ENCODE measurements at regions not wholly inside any gene's neighbourhood (a gene's known extent, or its start where the extent isn't known, plus 50 kb on each side); places are given as distances from the start of the nearest gene placed in this dataset.

- 94 to 99% (median 97%) methylated on average over 5 of the region's 5 CpGs for WGBS, 3 donors
- peak in 1 of 4 donors; percentile 28 for ATAC-seq
- intact Hi-C loops (cut with DNase I), result no loop called here
Measured at GRCh38 chr13:32903720-32904119, 112.5 kb upstream of the KL start.

GRCh38 chr13:32904266-32904665 is 112.0 kb upstream of the KL start:
- TF ChIP-seq CTCF (IDR thresholded peaks at IDR 0.05), result no peak
- H3K4me1 ChIP-seq, result no peaks in the 10 kb centered on the region
- 64 to 75% (median 64%) methylated on average over 2 of the region's 2 CpGs for WGBS, 3 donors
- no peak overlapping the region for H3K27ac ChIP-seq
- H3K36me3 ChIP-seq (ENCODE audit: insufficient read depth in 1 of 2, low read depth in 1 of 2), result no peaks in the 10 kb centered on the region
- DNase-seq, result no peak
- ATAC-seq, result no peak
- H3K4me3 ChIP-seq, result no peak overlapping the region
- intact Hi-C loops (cut with DNase I), result no loop called here
- H3K27me3 ChIP-seq (ENCODE audit: insufficient read depth in 3 of 3, low read length in 2 of 3), result no peaks in the 10 kb centered on the region
- H3K9me3 ChIP-seq, result peaks cover 3% of the 10 kb centered on the region

More at GRCh38 chr13:32903720-32904119, 112.5 kb upstream of the KL start:
- peaks cover 3% of the 10 kb centered on the region for H3K9me3 ChIP-seq
- no peaks in the 10 kb centered on the region for H3K4me1 ChIP-seq
- no peaks in the 10 kb centered on the region for H3K27me3 ChIP-seq (ENCODE audit: insufficient read depth in 3 of 3, low read length in 2 of 3)
- H3K4me3 ChIP-seq, result no peak overlapping the region
- H3K36me3 ChIP-seq (ENCODE audit: insufficient read depth in 1 of 2, low read depth in 1 of 2), result no peaks in the 10 kb centered on the region
- peak in 1 of 2 donors; percentile 19 for DNase-seq
- no peak overlapping the region for H3K27ac ChIP-seq
- TF ChIP-seq CTCF (IDR thresholded peaks at IDR 0.05), result no peak

- intact Hi-C loops (cut with DNase I), result no loop called here
- no peaks in the 10 kb centered on the region for H3K36me3 ChIP-seq (ENCODE audit: insufficient read depth in 1 of 2, low read depth in 1 of 2)
- no peaks in the 10 kb centered on the region for H3K27me3 ChIP-seq (ENCODE audit: insufficient read depth in 3 of 3, low read length in 2 of 3)
- no peak overlapping the region for H3K4me3 ChIP-seq
- DNase-seq, result no peak
- H3K27ac ChIP-seq, result no peak overlapping the region
- 36 to 52% (median 39%) methylated on average over 6 of the region's 6 CpGs for WGBS, 3 donors
- H3K4me1 ChIP-seq, result no peaks in the 10 kb centered on the region
- peaks cover 3% of the 10 kb centered on the region for H3K9me3 ChIP-seq
- ATAC-seq, result no peak
- no peak for TF ChIP-seq CTCF (IDR thresholded peaks at IDR 0.05)
Measured at GRCh38 chr13:32905063-32905863, 111.0 kb upstream of the KL start.

- intact Hi-C loops (cut with DNase I), result no loop called here
- TF ChIP-seq CTCF (IDR thresholded peaks at IDR 0.05), result no peak
- Histone ChIP-seq H3K27me3 (ENCODE audit: insufficient read depth in 3 of 3, low read length in 2 of 3) (no peaks in the 10 kb centered on the region), H3K36me3 (ENCODE audit: insufficient read depth in 1 of 2, low read depth in 1 of 2) (no peaks in the 10 kb centered on the region), H3K9me3 (peaks cover 3% of the 10 kb centered on the region), H3K27ac (no peak overlapping the region), H3K4me1 (no peaks in the 10 kb centered on the region), H3K4me3 (no peak overlapping the region)
- DNase-seq, result no peak
- 22 to 40% (median 30%) methylated on average over 4 of the region's 4 CpGs for WGBS, 3 donors
- ATAC-seq, result no peak
Measured at GRCh38 chr13:32905864-32906180, 110.4 kb upstream of the KL start.

- Histone ChIP-seq H3K4me3 (no peak overlapping the region), H3K4me1 (no peaks in the 10 kb centered on the region), H3K36me3 (ENCODE audit: insufficient read depth in 1 of 2, low read depth in 1 of 2) (no peaks in the 10 kb centered on the region), H3K27ac (no peak overlapping the region), H3K9me3 (no peaks in the 10 kb centered on the region), H3K27me3 (ENCODE audit: insufficient read depth in 3 of 3, low read length in 2 of 3) (no peaks in the 10 kb centered on the region)
- TF ChIP-seq CTCF (IDR thresholded peaks at IDR 0.05), result no peak
- DNase-seq (no peak), ATAC-seq (no peak)
- intact Hi-C loops (cut with DNase I), result no loop called here
- WGBS, 3 donors, result 55 to 74% (median 70%) methylated on average over 1 of the region's 1 CpG
Measured at GRCh38 chr13:32907211-32907610, 109.0 kb upstream of the KL start.

Measured in psoas muscle (tissue), 7 donors.